GM20000 (cell line): ENCODE measurements at regions not wholly inside any gene's neighbourhood (a gene's known extent, or its start where the extent isn't known, plus 50 kb on each side); places are given as distances from the start of the nearest gene placed in this dataset.
"Not testable (repeated sequence)": the region's sequence is repeated elsewhere in the genome, so short reads cannot be mapped to it uniquely, and the experiment has no call there.

ENCODE experiments used
- DNase-seq: peaks from one replicate; pipeline ENCODE4 v3.0.0; 2012; ENCODE audit warnings: low spot score
- CTCF ChIP-seq: IDR thresholded peaks from 2 replicates; pipeline ENCODE4 v1.5.1; 2012; ENCODE audit warnings: mild to moderate bottlenecking, control low read depth; ENCODE audit errors: extremely low read depth, missing control alignments

GRCh38 chrX:43269201-43269600 lies 386.9 kb upstream of the MAOA start:
- no peak for DNase-seq
- no peak for TF ChIP-seq CTCF

GRCh38 chrX:43277879-43278278 lies 378.2 kb upstream of the MAOA start:
- no peak for DNase-seq
- no peak for TF ChIP-seq CTCF

- TF ChIP-seq CTCF, result no peak
- no peak for DNase-seq
Observed at GRCh38 chrX:43278440-43278839, 377.7 kb upstream of the MAOA start.

- TF ChIP-seq CTCF, result no peak
- no peak for DNase-seq
Observed at GRCh38 chrX:43279341-43279808, 376.7 kb upstream of the MAOA start.

GRCh38 chrX:43283187-43283586 lies 372.9 kb upstream of the MAOA start:
- no peak for DNase-seq
- TF ChIP-seq CTCF, result no peak

- not testable (repeated sequence) for DNase-seq
Observed at GRCh38 chrX:43311625-43312024, 344.5 kb upstream of the MAOA start.

GRCh38 chrX:43313035-43313434 lies 343.1 kb upstream of the MAOA start:
- no peak for TF ChIP-seq CTCF
- DNase-seq, result no peak

GRCh38 chrX:43314525-43314924 lies 341.6 kb upstream of the MAOA start:
- no peak for DNase-seq
- TF ChIP-seq CTCF, result no peak
